Testis (tissue), 2 donors: ENCODE measurements at regions not wholly inside any gene's neighbourhood (a gene's known extent, or its start where the extent isn't known, plus 50 kb on each side); places are given as distances from the start of the nearest gene placed in this dataset.

ENCODE experiments used
- DNase-seq: peaks from one replicate; pipeline ENCODE4 v3.0.0-alpha.2; 2019
- H3K27ac ChIP-seq, 2 donors: fragments of 200-600 bp; sonication (generic); one replicate each; pipeline ENCODE4 v1.5.1; 2019
- H3K27me3 ChIP-seq: fragments of 200-600 bp; sonication (generic); one replicate; pipeline ENCODE4 v1.5.1; 2019
- H3K36me3 ChIP-seq: fragments of 200-600 bp; sonication (generic); one replicate; pipeline ENCODE4 v1.5.1; 2017; ENCODE audit warnings: low read depth; ENCODE audit errors: missing control alignments
- H3K4me1 ChIP-seq: fragments of 200-600 bp; sonication (generic); one replicate; pipeline ENCODE4 v1.5.1; 2019
- H3K4me3 ChIP-seq, 2 donors: fragments of 200-600 bp; sonication (generic); one replicate each; pipeline ENCODE4 v1.5.1; 2017 to 2019
- H3K9me3 ChIP-seq: fragments of 200-600 bp; sonication (generic); one replicate; pipeline ENCODE4 v1.5.1; 2017
- CTCF ChIP-seq, 3 experiments: fragments of 450-650 bp in 2 of 3; fragments of 200-600 bp in 1 of 3; sonication (generic) in 1 of 3; IDR thresholded peaks; one replicate each; pipeline ENCODE4 v1.5.1; 2016 to 2019; ENCODE audit warnings: antibody characterized with exemption in 3 of 3, mild to moderate bottlenecking in 2 of 3, moderate library complexity in 1 of 3
- POLR2A ChIP-seq: fragments of 450-650 bp; IDR thresholded peaks from one replicate; pipeline ENCODE4 v1.6.1; 2017; ENCODE audit warnings: antibody characterized with exemption, mild to moderate bottlenecking, moderate library complexity
- WGBS, 2 donors: methylation state at CpG; one replicate each; pipeline ENCODE4 v1.1.5; 2018; 5-methylcytosine and 5-hydroxymethylcytosine counted together
- intact Hi-C: fragments of 100-400 bp; cut with DNase I; formaldehyde crosslinking; loops from one replicate; pipeline ENCODE4 v1.15.1; 2023; ENCODE audit warnings: low total_unique reads

- WGBS, 2 donors, result 90% methylated on average over 2 of the region's 2 CpGs
- Histone ChIP-seq H3K4me1 (no peaks in the 10 kb centered on the region), H3K27me3 (no peaks in the 10 kb centered on the region), H3K9me3 (no peaks in the 10 kb centered on the region), H3K4me3 (no peak overlapping the region), H3K36me3 (no peaks in the 10 kb centered on the region), H3K27ac (no peak overlapping the region)
- TF ChIP-seq CTCF (IDR thresholded peaks at IDR 0.05) (no peak), POLR2A (no peak)
- no peak for DNase-seq
- intact Hi-C loops, result no loop called here
Observed at GRCh38 chr5:89721353-89721752, 688.2 kb downstream of the CETN3 start.

GRCh38 chr5:89712134-89712700 is 697.3 kb downstream of the CETN3 start:
- DNase-seq, result no peak
- Histone ChIP-seq H3K4me1 (no peaks in the 10 kb centered on the region), H3K27me3 (no peaks in the 10 kb centered on the region), H3K36me3 (no peaks in the 10 kb centered on the region), H3K9me3 (no peaks in the 10 kb centered on the region), H3K4me3 (no peak overlapping the region), H3K27ac (no peak overlapping the region)
- TF ChIP-seq CTCF (IDR thresholded peaks at IDR 0.05), result no peak
- no peak for TF ChIP-seq POLR2A
- WGBS, 2 donors, result 85 to 90% methylated on average over 3 of the region's 3 CpGs
- intact Hi-C loops, result no loop called here

GRCh38 chr5:89711526-89711925 is 698.0 kb downstream of the CETN3 start:
- no peaks in the 10 kb centered on the region for H3K27me3 ChIP-seq
- H3K9me3 ChIP-seq, result no peaks in the 10 kb centered on the region
- no peak for DNase-seq
- no peak overlapping the region for H3K4me3 ChIP-seq
- 97 to 100% methylated on average over 1 of the region's 1 CpG for WGBS, 2 donors
- intact Hi-C loops, result no loop called here
- H3K27ac ChIP-seq, result no peak overlapping the region
- no peaks in the 10 kb centered on the region for H3K36me3 ChIP-seq
- TF ChIP-seq CTCF (IDR thresholded peaks at IDR 0.05), result no peak
- TF ChIP-seq POLR2A, result no peak
- H3K4me1 ChIP-seq, result no peaks in the 10 kb centered on the region

GRCh38 chr5:89710006-89710405 is 699.5 kb downstream of the CETN3 start:
- 87 to 100% methylated on average over 1 of the region's 1 CpG for WGBS, 2 donors
- intact Hi-C loops, result no loop called here

More at GRCh38 chr5:89710006-89710405, 699.5 kb downstream of the CETN3 start:
- H3K36me3 ChIP-seq, result no peaks in the 10 kb centered on the region
- TF ChIP-seq POLR2A (no peak), CTCF (IDR thresholded peaks at IDR 0.05) (no peak)
- no peak overlapping the region for H3K27ac ChIP-seq
- no peaks in the 10 kb centered on the region for H3K9me3 ChIP-seq
- no peaks in the 10 kb centered on the region for H3K27me3 ChIP-seq
- H3K4me1 ChIP-seq, result no peaks in the 10 kb centered on the region
- no peak overlapping the region for H3K4me3 ChIP-seq
- DNase-seq, result no peak
